Neural progenitor cell (in vitro differentiated cells): ENCODE measurements at regions not wholly inside any gene's neighbourhood (a gene's known extent, or its start where the extent isn't known, plus 50 kb on each side); places are given as distances from the start of the nearest gene placed in this dataset.

Experiments
- DNase-seq: peaks from one replicate; pipeline ENCODE4 v3.0.0-alpha.2; 2016; ENCODE audit warnings: low spot score
- H2AFZ ChIP-seq: fragments of 200-600 bp; sonication (generic); replicated peaks from 2 replicates; pipeline ENCODE4 v1.6.1; 2016; ENCODE audit warnings: antibody characterized with exemption
- H3F3A ChIP-seq: fragments of 200-600 bp; sonication (generic); 2 replicates; pipeline ENCODE4 v1.6.1; 2016; ENCODE audit warnings: antibody characterized with exemption, low read depth
- H3K27ac ChIP-seq: fragments of 200-600 bp; sonication (generic); 2 replicates; pipeline ENCODE4 v1.5.1; 2016; ENCODE audit warnings: mild to moderate bottlenecking
- H3K27me3 ChIP-seq: fragments of 200-600 bp; sonication (generic); 2 replicates; pipeline ENCODE4 v1.6.1; 2016; ENCODE audit warnings: mild to moderate bottlenecking, moderate library complexity
- H3K36me3 ChIP-seq: fragments of 200-600 bp; sonication (generic); 2 replicates; pipeline ENCODE4 v1.5.1; 2016
- H3K4me1 ChIP-seq: fragments of 200-600 bp; sonication (generic); 2 replicates; pipeline ENCODE4 v1.6.1; 2016; ENCODE audit warnings: mixed run types
- H3K4me2 ChIP-seq: fragments of 200-600 bp; sonication (generic); 2 replicates; pipeline ENCODE4 v1.6.1; 2016
- H3K4me3 ChIP-seq: fragments of 200-600 bp; sonication (generic); 2 replicates; pipeline ENCODE4 v1.5.1; 2016
- H3K79me2 ChIP-seq: fragments of 200-600 bp; sonication (generic); 2 replicates; pipeline ENCODE4 v1.6.1; 2016; ENCODE audit warnings: low read depth
- H3K9ac ChIP-seq: fragments of 200-600 bp; sonication (generic); 2 replicates; pipeline ENCODE4 v1.6.1; 2016
- H3K9me3 ChIP-seq: fragments of 200-600 bp; sonication (generic); 2 replicates; pipeline ENCODE4 v1.5.1; 2016; ENCODE audit warnings: low read depth
- H4K20me1 ChIP-seq: fragments of 200-600 bp; sonication (generic); 2 replicates; pipeline ENCODE4 v1.6.1; 2016; ENCODE audit warnings: low read depth
- H3K27ac Mint-ChIP-seq: 3 replicates; pipeline ENCODE4 v1.8.0; 2021; ENCODE audit warnings: mixed read lengths
- H3K27me3 Mint-ChIP-seq: 2 replicates; pipeline ENCODE4 v1.8.0; 2022; ENCODE audit warnings: low read depth, mild to moderate bottlenecking, inconsistent platforms, moderate library complexity, mixed read lengths; ENCODE audit not compliant: insufficient read depth
- H3K36me3 Mint-ChIP-seq: 3 replicates; pipeline ENCODE4 v1.8.0; 2021; ENCODE audit warnings: mixed read lengths
- H3K4me1 Mint-ChIP-seq: 3 replicates; pipeline ENCODE4 v1.8.0; 2021; ENCODE audit warnings: mixed read lengths
- H3K4me3 Mint-ChIP-seq: 3 replicates; pipeline ENCODE4 v1.8.0; 2021; ENCODE audit warnings: mild to moderate bottlenecking, moderate library complexity, mixed read lengths
- H3K9me3 Mint-ChIP-seq: 3 replicates; pipeline ENCODE4 v1.8.0; 2020; ENCODE audit warnings: mixed read lengths
- EZH2 ChIP-seq: fragments of 200-600 bp; sonication (generic); IDR thresholded peaks from 2 replicates; pipeline ENCODE4 v1.6.1; 2017; ENCODE audit warnings: antibody characterized with exemption, mild to moderate bottlenecking, moderate library complexity
- EZH2phosphoT487 ChIP-seq: fragments of 200-600 bp; sonication (generic); IDR thresholded peaks from 2 replicates; pipeline ENCODE4 v1.6.1; 2017; ENCODE audit warnings: antibody characterized with exemption
- TF ChIP-seq, protein P1 (sequence below): fragments of 200-600 bp; sonication (generic); IDR thresholded peaks from 2 replicates; pipeline ENCODE4 v1.5.1; 2017; ENCODE audit warnings: antibody characterized with exemption, mild to moderate bottlenecking

DNA sequence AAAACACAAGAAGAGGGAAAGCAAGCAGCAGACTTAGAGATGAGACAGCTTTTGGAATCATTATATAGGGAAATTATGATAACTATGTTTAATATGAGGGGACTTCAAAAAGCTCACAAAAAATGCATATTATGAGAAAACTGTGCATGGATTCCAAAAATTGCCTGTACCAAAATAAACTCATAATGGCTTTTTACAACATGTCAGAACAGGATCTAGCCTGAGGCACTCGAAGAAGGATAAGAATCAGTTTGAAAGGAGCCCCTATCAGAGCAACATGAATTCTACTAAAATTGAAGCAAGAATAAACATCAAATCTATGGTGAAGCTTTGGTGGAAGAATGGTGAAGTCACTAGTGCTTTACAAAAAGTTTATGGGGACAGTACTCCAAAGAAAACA, 187.4 kb downstream of the RDH14 start:
- Histone ChIP-seq H2AFZ (no peak overlapping the region), H4K20me1 (no peaks in the 10 kb centered on the region)
- H3K27ac Mint-ChIP-seq: no peak overlapping the region

GRCh38 chr2:18372641-18373040, 187.8 kb downstream of the RDH14 start:
- no peak overlapping the region for H3K27ac Mint-ChIP-seq
- no peak for TF ChIP-seq EZH2
- TF ChIP-seq, protein P1, sequence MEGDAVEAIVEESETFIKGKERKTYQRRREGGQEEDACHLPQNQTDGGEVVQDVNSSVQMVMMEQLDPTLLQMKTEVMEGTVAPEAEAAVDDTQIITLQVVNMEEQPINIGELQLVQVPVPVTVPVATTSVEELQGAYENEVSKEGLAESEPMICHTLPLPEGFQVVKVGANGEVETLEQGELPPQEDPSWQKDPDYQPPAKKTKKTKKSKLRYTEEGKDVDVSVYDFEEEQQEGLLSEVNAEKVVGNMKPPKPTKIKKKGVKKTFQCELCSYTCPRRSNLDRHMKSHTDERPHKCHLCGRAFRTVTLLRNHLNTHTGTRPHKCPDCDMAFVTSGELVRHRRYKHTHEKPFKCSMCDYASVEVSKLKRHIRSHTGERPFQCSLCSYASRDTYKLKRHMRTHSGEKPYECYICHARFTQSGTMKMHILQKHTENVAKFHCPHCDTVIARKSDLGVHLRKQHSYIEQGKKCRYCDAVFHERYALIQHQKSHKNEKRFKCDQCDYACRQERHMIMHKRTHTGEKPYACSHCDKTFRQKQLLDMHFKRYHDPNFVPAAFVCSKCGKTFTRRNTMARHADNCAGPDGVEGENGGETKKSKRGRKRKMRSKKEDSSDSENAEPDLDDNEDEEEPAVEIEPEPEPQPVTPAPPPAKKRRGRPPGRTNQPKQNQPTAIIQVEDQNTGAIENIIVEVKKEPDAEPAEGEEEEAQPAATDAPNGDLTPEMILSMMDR: no peak
- no peak for TF ChIP-seq EZH2phosphoT487
- H3K4me3 Mint-ChIP-seq: no peak overlapping the region
- no peak for DNase-seq
- Histone ChIP-seq H3K79me2 (no peaks in the 10 kb centered on the region), H4K20me1 (no peaks in the 10 kb centered on the region), H2AFZ (no peak overlapping the region), H3K9ac (no peak overlapping the region), H3K4me3 (no peak overlapping the region), H3K9me3 (no peaks in the 10 kb centered on the region), H3K27me3 (no peaks in the 10 kb centered on the region), H3K36me3 (no peaks in the 10 kb centered on the region), H3K4me1 (no peaks in the 10 kb centered on the region), H3K27ac (no peak overlapping the region), H3K4me2 (no peak overlapping the region), H3F3A (no peaks in the 10 kb centered on the region)
- H3K27me3 Mint-ChIP-seq: no peaks in the 10 kb centered on the region
- H3K4me1 Mint-ChIP-seq: no peaks in the 10 kb centered on the region
- H3K9me3 Mint-ChIP-seq: no peaks in the 10 kb centered on the region
- H3K36me3 Mint-ChIP-seq: no peaks in the 10 kb centered on the region

More for the DNA sequence above, 187.4 kb downstream of the RDH14 start:
- Histone ChIP-seq H3K27ac (no peak overlapping the region), H3K9ac (no peak overlapping the region), H3K27me3 (no peaks in the 10 kb centered on the region), H3K4me1 (no peaks in the 10 kb centered on the region), H3K4me3 (no peak overlapping the region), H3K36me3 (no peaks in the 10 kb centered on the region), H3F3A (no peaks in the 10 kb centered on the region), H3K9me3 (no peaks in the 10 kb centered on the region), H3K79me2 (no peaks in the 10 kb centered on the region), H3K4me2 (no peak overlapping the region)
- no peaks in the 10 kb centered on the region for H3K36me3 Mint-ChIP-seq
- no peaks in the 10 kb centered on the region for H3K4me1 Mint-ChIP-seq
- TF ChIP-seq EZH2phosphoT487 (no peak), EZH2 (no peak)
- TF ChIP-seq, protein P1: no peak
- H3K27me3 Mint-ChIP-seq: no peaks in the 10 kb centered on the region
- DNase-seq: no peak
- H3K4me3 Mint-ChIP-seq: no peak overlapping the region
- no peaks in the 10 kb centered on the region for H3K9me3 Mint-ChIP-seq

GRCh38 chr2:18369760-18370159, 190.7 kb downstream of the RDH14 start:
- H3K27me3 ChIP-seq: no peaks in the 10 kb centered on the region
- H3K4me1 Mint-ChIP-seq: no peaks in the 10 kb centered on the region

More at GRCh38 chr2:18369760-18370159, 190.7 kb downstream of the RDH14 start:
- DNase-seq: no peak
- Histone ChIP-seq H3K9me3 (no peaks in the 10 kb centered on the region), H3K4me1 (no peaks in the 10 kb centered on the region), H3K4me3 (no peak overlapping the region), H3F3A (no peaks in the 10 kb centered on the region), H2AFZ (no peak overlapping the region), H4K20me1 (no peaks in the 10 kb centered on the region), H3K4me2 (no peak overlapping the region), H3K9ac (no peak overlapping the region), H3K36me3 (no peaks in the 10 kb centered on the region), H3K27ac (no peak overlapping the region), H3K79me2 (no peaks in the 10 kb centered on the region)
- H3K36me3 Mint-ChIP-seq: no peaks in the 10 kb centered on the region
- H3K27me3 Mint-ChIP-seq: no peaks in the 10 kb centered on the region
- no peaks in the 10 kb centered on the region for H3K9me3 Mint-ChIP-seq
- TF ChIP-seq EZH2 (no peak), EZH2phosphoT487 (no peak)
- TF ChIP-seq, protein P1: no peak
- H3K27ac Mint-ChIP-seq: no peak overlapping the region
- no peak overlapping the region for H3K4me3 Mint-ChIP-seq
